ENCODE measurements at regions not wholly inside any gene's neighbourhood (a gene's known extent, or its start where the extent isn't known, plus 50 kb on each side); places are given as distances from the start of the nearest gene placed in this dataset.

GRCh38 chr1:223010582-223011504, 132.2 kb downstream of the TLR5 start:
- Histone ChIP-seq H4K20me1 (ENCODE audit: insufficient read depth, low read length, poor library complexity, severe bottlenecking) (no peaks in the 10 kb centered on the region), H3K9me3 (ENCODE audit: insufficient read depth, low read depth, low read length) (no peaks in the 10 kb centered on the region), H3K9ac (ENCODE audit: low read depth, low read length, poor library complexity, severe bottlenecking) (no peak overlapping the region), H3F3A (ENCODE audit: low read depth) (no peaks in the 10 kb centered on the region), H3K27me3 (ENCODE audit: insufficient read depth, low read length, poor library complexity, severe bottlenecking) (no peaks in the 10 kb centered on the region), H2AFZ (ENCODE audit: low read length) (no peak overlapping the region), H3K79me2 (ENCODE audit: insufficient read depth, low read length) (no peaks in the 10 kb centered on the region), H3K36me3 (ENCODE audit: insufficient read depth, low read length) (no peaks in the 10 kb centered on the region), H3K4me1 (ENCODE audit: insufficient read depth, low read length, poor library complexity, severe bottlenecking) (no peaks in the 10 kb centered on the region), H3K4me3 (ENCODE audit: low read length, poor library complexity, severe bottlenecking) (no peak overlapping the region), H3K4me2 (ENCODE audit: low read depth, low read length, poor library complexity, severe bottlenecking) (no peak overlapping the region), H3K9me2 (replicated peaks; ENCODE audit: low read depth, low read length) (no peaks in the 10 kb centered on the region)
- no peak for TF ChIP-seq EZH2phosphoT487 (IDR thresholded peaks at IDR 0.05; ENCODE audit: borderline replicate concordance)
- TF ChIP-seq CTCF (conservative IDR thresholded peaks at IDR 0.05; ENCODE audit: low read length), result no peak

GRCh38 chr1:223011505-223011856, 131.6 kb downstream of the TLR5 start:
- TF ChIP-seq CTCF (conservative IDR thresholded peaks at IDR 0.05; ENCODE audit: low read length), result no peak
- no peak for TF ChIP-seq EZH2phosphoT487 (IDR thresholded peaks at IDR 0.05; ENCODE audit: borderline replicate concordance)
- no peaks in the 10 kb centered on the region for H3K27me3 ChIP-seq (ENCODE audit: insufficient read depth, low read length, poor library complexity, severe bottlenecking)
- no peaks in the 10 kb centered on the region for H3K9me3 ChIP-seq (ENCODE audit: insufficient read depth, low read depth, low read length)
- no peaks in the 10 kb centered on the region for H4K20me1 ChIP-seq (ENCODE audit: insufficient read depth, low read length, poor library complexity, severe bottlenecking)
- no peaks in the 10 kb centered on the region for H3F3A ChIP-seq (ENCODE audit: low read depth)
- H3K79me2 ChIP-seq (ENCODE audit: insufficient read depth, low read length), result no peaks in the 10 kb centered on the region
- no peaks in the 10 kb centered on the region for H3K9me2 ChIP-seq (replicated peaks; ENCODE audit: low read depth, low read length)
- H2AFZ ChIP-seq (ENCODE audit: low read length), result no peak overlapping the region
- H3K4me3 ChIP-seq (ENCODE audit: low read length, poor library complexity, severe bottlenecking), result no peak overlapping the region
- H3K4me1 ChIP-seq (ENCODE audit: insufficient read depth, low read length, poor library complexity, severe bottlenecking), result no peaks in the 10 kb centered on the region
- H3K36me3 ChIP-seq (ENCODE audit: insufficient read depth, low read length), result no peaks in the 10 kb centered on the region
- H3K9ac ChIP-seq (ENCODE audit: low read depth, low read length, poor library complexity, severe bottlenecking), result no peak overlapping the region
- H3K4me2 ChIP-seq (ENCODE audit: low read depth, low read length, poor library complexity, severe bottlenecking), result no peak overlapping the region

GRCh38 chr1:223012176-223012788, 130.8 kb downstream of the TLR5 start:
- no peaks in the 10 kb centered on the region for H3K27me3 ChIP-seq (ENCODE audit: insufficient read depth, low read length, poor library complexity, severe bottlenecking)
- no peaks in the 10 kb centered on the region for H3F3A ChIP-seq (ENCODE audit: low read depth)
- H3K4me1 ChIP-seq (ENCODE audit: insufficient read depth, low read length, poor library complexity, severe bottlenecking), result no peaks in the 10 kb centered on the region
- no peak overlapping the region for H3K9ac ChIP-seq (ENCODE audit: low read depth, low read length, poor library complexity, severe bottlenecking)
- H3K9me3 ChIP-seq (ENCODE audit: insufficient read depth, low read depth, low read length), result no peaks in the 10 kb centered on the region
- no peak overlapping the region for H3K4me3 ChIP-seq (ENCODE audit: low read length, poor library complexity, severe bottlenecking)
- no peak for TF ChIP-seq CTCF (conservative IDR thresholded peaks at IDR 0.05; ENCODE audit: low read length)
- TF ChIP-seq EZH2phosphoT487 (IDR thresholded peaks at IDR 0.05; ENCODE audit: borderline replicate concordance), result no peak
- H4K20me1 ChIP-seq (ENCODE audit: insufficient read depth, low read length, poor library complexity, severe bottlenecking), result no peaks in the 10 kb centered on the region
- no peaks in the 10 kb centered on the region for H3K9me2 ChIP-seq (replicated peaks; ENCODE audit: low read depth, low read length)
- H3K4me2 ChIP-seq (ENCODE audit: low read depth, low read length, poor library complexity, severe bottlenecking), result no peak overlapping the region
- no peaks in the 10 kb centered on the region for H3K36me3 ChIP-seq (ENCODE audit: insufficient read depth, low read length)
- H3K79me2 ChIP-seq (ENCODE audit: insufficient read depth, low read length), result no peaks in the 10 kb centered on the region
- no peak overlapping the region for H2AFZ ChIP-seq (ENCODE audit: low read length)

Measured in Loucy (cell line).